Cardiac fibroblast (primary cell): ENCODE measurements at regions not wholly inside any gene's neighbourhood (a gene's known extent, or its start where the extent isn't known, plus 50 kb on each side); places are given as distances from the start of the nearest gene placed in this dataset.

Experiments
- DNase-seq, 2 donors: peaks; one replicate each; pipeline versions ENCODE4 v3.0.0 to v3.0.0-alpha.2; 2010; ENCODE audit warnings: low read depth in 2 of 2
- H3K4me3 ChIP-seq, 2 donors: replicated peaks in 1 of 2; 1 replicate in 1 of 2; 2 replicates in 1 of 2; pipeline ENCODE4 v1.5.1; 2011; ENCODE audit warnings: low read depth in 2 of 2, low read length in 2 of 2, mild to moderate bottlenecking in 2 of 2, moderate library complexity in 1 of 2
- TF ChIP-seq, protein P1 (sequence below): IDR thresholded peaks from one replicate; pipeline ENCODE4 v1.5.1; 2011; ENCODE audit warnings: low read depth, mild to moderate bottlenecking, low read length, inconsistent platforms

DNA sequence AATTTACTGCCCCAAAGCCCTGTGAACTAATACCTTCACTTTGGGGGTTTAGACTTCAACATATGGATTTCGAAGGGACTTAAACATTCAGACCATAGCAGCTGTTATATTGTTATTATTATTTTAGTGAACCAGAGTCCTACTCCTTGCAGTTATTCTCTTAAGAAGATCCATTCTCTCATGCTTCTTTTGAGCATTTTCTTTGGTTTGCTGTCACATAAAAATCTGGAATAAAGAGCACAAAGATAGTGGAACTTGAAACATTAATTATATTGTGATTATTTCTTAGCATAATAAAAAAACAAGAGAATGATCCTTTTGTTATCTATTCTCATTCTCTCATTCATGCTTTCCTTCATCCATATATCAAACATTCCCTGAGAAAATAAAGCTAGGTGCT is 166.4 kb upstream of the GBE1 start:
- TF ChIP-seq, protein P1, sequence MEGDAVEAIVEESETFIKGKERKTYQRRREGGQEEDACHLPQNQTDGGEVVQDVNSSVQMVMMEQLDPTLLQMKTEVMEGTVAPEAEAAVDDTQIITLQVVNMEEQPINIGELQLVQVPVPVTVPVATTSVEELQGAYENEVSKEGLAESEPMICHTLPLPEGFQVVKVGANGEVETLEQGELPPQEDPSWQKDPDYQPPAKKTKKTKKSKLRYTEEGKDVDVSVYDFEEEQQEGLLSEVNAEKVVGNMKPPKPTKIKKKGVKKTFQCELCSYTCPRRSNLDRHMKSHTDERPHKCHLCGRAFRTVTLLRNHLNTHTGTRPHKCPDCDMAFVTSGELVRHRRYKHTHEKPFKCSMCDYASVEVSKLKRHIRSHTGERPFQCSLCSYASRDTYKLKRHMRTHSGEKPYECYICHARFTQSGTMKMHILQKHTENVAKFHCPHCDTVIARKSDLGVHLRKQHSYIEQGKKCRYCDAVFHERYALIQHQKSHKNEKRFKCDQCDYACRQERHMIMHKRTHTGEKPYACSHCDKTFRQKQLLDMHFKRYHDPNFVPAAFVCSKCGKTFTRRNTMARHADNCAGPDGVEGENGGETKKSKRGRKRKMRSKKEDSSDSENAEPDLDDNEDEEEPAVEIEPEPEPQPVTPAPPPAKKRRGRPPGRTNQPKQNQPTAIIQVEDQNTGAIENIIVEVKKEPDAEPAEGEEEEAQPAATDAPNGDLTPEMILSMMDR, result no peak
- no peak overlapping the region for H3K4me3 ChIP-seq

DNA sequence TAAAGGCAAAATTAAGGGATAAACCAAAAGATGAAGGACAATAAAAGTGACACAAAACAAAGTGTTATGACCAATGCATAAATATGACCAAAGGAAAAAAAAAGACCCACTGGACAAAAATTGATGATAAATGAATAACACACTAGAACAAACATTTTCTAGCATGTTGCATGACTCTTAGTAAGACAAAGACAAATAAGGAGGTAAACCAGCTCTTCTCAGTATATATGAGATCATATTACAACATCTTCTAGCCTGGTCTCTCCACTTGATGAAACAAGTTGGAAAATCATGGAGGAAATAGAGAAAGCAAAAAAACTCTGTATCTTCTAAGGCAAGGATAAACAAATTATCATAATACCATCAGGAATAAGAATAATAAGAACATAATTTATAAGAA is 163.9 kb upstream of the GBE1 start:
- DNase-seq, result no peak
- H3K4me3 ChIP-seq, result no peak overlapping the region
- TF ChIP-seq, protein P1, result no peak

More for the DNA sequence above, 166.4 kb upstream of the GBE1 start:
- no peak for DNase-seq

DNA sequence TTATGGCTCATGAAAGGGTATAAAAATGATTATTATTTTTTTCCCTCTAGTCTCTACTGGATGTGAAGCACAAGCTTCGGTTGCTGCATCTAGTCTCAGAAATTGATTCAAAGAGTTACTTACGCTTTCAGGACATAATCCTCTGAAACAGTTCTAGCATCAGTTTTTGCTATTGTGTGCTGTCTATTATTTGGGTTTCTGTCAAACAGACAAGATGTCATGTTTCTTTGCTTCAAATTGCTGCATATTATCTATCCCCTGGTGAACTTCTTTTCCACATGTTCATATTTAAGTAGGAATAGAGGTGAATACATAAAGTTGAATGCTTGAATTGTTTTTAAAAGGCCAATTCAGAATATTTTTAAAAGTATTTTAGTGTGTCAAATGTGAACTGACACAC is 161.6 kb upstream of the GBE1 start:
- TF ChIP-seq, protein P1, result no peak
- DNase-seq, result no peak
- no peak overlapping the region for H3K4me3 ChIP-seq

DNA sequence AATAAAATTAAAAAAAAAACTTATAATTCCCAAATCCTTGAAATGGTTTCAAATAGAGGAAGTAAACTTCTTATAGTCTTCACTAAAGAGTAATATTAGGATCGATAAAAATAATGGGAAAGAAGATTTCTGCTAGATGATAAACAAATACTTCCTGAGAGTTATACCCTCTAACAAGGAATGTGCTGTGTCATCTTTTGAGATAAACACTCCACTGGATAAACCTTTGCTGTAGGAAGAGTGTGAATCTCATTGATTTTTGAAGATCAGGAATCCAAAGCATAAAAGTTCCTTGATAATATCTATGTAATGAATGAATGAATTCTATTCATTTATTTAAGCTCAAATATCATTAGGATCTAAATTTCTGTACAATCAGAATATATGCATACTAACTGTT is 161.0 kb upstream of the GBE1 start:
- TF ChIP-seq, protein P1, result no peak
- DNase-seq, result no peak
- H3K4me3 ChIP-seq, result no peak overlapping the region

DNA sequence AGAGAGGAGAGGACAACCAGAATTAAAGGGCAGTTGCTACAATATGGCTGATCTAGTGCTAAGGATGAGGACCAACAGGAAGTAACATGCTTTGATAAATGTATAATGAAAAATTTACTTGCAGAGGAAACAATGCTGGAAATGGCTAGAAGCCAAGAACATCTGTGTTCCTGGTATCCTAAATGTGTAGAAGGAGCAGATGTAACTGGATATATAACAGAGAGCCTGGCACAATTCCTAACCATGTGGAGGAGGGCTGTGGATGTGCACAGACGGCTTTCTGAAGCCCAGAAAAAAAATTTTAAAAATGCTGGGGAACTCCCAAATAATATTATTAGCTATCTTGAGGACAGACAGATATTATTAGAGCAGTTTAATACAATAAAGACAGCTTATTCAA is 159.4 kb upstream of the GBE1 start:
- H3K4me3 ChIP-seq, result no peak overlapping the region
- peak; percentile 32 to 42 for DNase-seq
- TF ChIP-seq, protein P1, result no peak

DNA sequence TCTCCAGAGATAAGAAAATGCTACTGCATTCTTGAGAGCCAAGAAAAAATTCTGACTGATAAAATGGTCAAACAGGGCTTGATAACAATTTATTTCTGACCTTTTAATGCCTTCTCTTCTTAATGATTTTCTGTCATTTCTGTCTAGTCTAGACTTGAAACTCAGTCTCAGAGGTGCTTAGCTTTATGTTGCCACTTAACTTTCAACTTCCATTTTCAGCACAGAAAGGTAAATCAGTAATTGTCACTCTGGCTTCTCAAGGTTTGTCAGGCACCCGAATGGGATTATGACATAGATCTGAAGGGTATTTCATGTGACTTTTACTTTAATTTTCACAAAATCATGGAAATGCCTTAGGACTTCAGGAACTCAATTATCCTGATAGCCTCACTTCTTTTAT is 155.4 kb upstream of the GBE1 start:
- no peak overlapping the region for H3K4me3 ChIP-seq
- DNase-seq, result no peak
- TF ChIP-seq, protein P1, result no peak

DNA sequence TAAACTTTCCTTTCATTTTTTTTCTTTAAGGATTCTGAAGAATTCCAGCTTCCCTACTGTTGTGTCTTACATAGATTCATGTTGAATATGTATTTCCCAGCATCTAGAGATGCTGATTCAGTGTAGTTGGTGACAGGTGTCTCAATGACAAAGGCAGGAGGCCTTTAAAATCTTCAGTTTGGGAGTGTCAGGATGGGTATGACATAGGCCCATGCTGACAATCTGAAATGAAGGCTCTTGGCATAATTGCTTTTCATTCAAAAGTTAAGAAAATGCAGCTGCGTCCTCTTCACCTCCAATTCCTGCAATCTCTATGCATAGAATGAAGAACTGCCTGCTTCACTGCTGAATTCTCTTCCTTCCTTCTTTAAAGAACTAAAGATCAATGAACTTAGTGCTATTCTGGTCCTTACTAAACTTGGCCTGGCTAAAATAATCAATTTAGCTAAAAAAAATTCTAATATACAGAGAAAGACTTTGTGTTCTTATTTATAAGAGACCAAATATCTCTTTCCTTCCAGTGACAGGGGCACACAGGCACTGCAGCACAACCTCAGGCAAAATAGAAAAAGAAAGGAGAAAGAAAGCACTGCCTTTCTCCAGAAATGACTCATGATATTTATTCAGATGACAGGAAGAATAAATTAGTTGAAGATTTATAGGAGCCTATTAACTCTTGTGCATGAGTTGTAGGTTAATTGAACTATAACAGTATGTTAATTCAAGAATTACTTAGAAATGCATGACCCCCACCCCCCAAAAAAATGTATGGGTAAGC is 152.6 kb upstream of the GBE1 start:
- TF ChIP-seq, protein P1, result no peak
- no peak for DNase-seq
- H3K4me3 ChIP-seq, result no peak overlapping the region
